ENCODE measurements at regions not wholly inside any gene's neighbourhood (a gene's known extent, or its start where the extent isn't known, plus 50 kb on each side); places are given as distances from the start of the nearest gene placed in this dataset.
"Not testable (repeated sequence)": the region's sequence is repeated elsewhere in the genome, so short reads cannot be mapped to it uniquely, and the experiment has no call there.

GRCh38 chr1:181954178-181954577 lies 107.3 kb downstream of the ZNF648 start:
- not testable (repeated sequence) for TF ChIP-seq RAD21 (IDR thresholded peaks at IDR 0.05); CTCF (IDR thresholded peaks at IDR 0.05; ENCODE audit: low read depth, low read length, missing input control); REST (IDR thresholded peaks at IDR 0.05); EGR1 (IDR thresholded peaks at IDR 0.05; ENCODE audit: low read depth in 2 of 2); ATF3 (IDR thresholded peaks at IDR 0.05); TAF1 (conservative IDR thresholded peaks at IDR 0.05)

Measured in liver (tissue), 3 donors.